SK-N-SH (cell line): ENCODE measurements at regions not wholly inside any gene's neighbourhood (a gene's known extent, or its start where the extent isn't known, plus 50 kb on each side); places are given as distances from the start of the nearest gene placed in this dataset.

Experiments used
- CTCF ChIA-PET: fragments of 300-600, 350-600 bp; formaldehyde crosslinking; extraction: SDS; loops from one replicate; lab custom pipeline; 2021; lab: Yijun Ruan, JAX
- POLR2A ChIA-PET: fragments of 350-600 bp; sonication (Branson Sonifier 250); formaldehyde crosslinking; extraction: SDS; loops from one replicate; lab custom pipeline; 2020; ENCODE audit warnings: antibody characterized with exemption, inconsistent platforms; lab: Yijun Ruan, JAX
- DNase-seq: peaks from one replicate; pipeline ENCODE4 v3.0.0; 2012
- H2AFZ ChIP-seq: fragments of 200-600 bp; sonication (generic); 2 replicates; pipeline ENCODE4 v1.8.1; 2016; ENCODE audit warnings: antibody characterized with exemption, mild to moderate bottlenecking, low read depth
- H3F3A ChIP-seq: fragments of 200-600 bp; sonication (generic); replicated peaks from 2 replicates; pipeline ENCODE3; 2016; ENCODE audit warnings: antibody characterized with exemption, mild to moderate bottlenecking; ENCODE audit not compliant: insufficient read depth
- H3K27ac ChIP-seq, 2 experiments: fragments of 200-500 bp in 1 of 2; fragments of 200-600 bp in 1 of 2; sonication (Bioruptor generic) in 1 of 2; sonication (generic), shearing (Covaris generic) in 1 of 2; 2 replicates each; pipeline versions ENCODE4 v1.5.1 to v1.6.1; 2014 to 2016; ENCODE audit warnings: low read depth in 2 of 2, inconsistent platforms in 1 of 2, low read length in 1 of 2, mild to moderate bottlenecking in 1 of 2, mixed read lengths in 1 of 2
- H3K27me3 ChIP-seq: fragments of 200-600 bp; sonication (generic), shearing (Covaris generic); 2 replicates; pipeline ENCODE4 v1.6.1; 2016; ENCODE audit warnings: mixed run types; ENCODE audit not compliant: insufficient read depth
- H3K36me3 ChIP-seq, 2 experiments: fragments of 200-500 bp in 1 of 2; fragments of 200-600 bp in 1 of 2; sonication (Bioruptor generic) in 1 of 2; sonication (generic) in 1 of 2; replicated peaks in 1 of 2; 2 replicates each; pipeline versions ENCODE3 to v1.5.1; 2014 to 2016; ENCODE audit warnings: low read length in 1 of 2, mild to moderate bottlenecking in 1 of 2; ENCODE audit not compliant: insufficient read depth in 2 of 2, control insufficient read depth in 1 of 2
- H3K4me1 ChIP-seq, 2 experiments: fragments of 200-500 bp in 1 of 2; fragments of 200-600 bp in 1 of 2; sonication (Bioruptor generic) in 1 of 2; sonication (generic), shearing (Covaris generic) in 1 of 2; 2 replicates each; pipeline versions ENCODE4 v1.5.1 to v1.6.1; 2014 to 2016; ENCODE audit warnings: low read depth in 1 of 2, low read length in 1 of 2, mixed run types in 1 of 2; ENCODE audit not compliant: insufficient read depth in 2 of 2, control insufficient read depth in 1 of 2
- H3K4me2 ChIP-seq: fragments of 200-600 bp; sonication (generic), shearing (Covaris generic); 2 replicates; pipeline ENCODE4 v1.6.1; 2017; ENCODE audit warnings: mixed run types
- H3K4me3 ChIP-seq, 2 experiments: fragments of 200-500 bp in 1 of 2; fragments of 200-600 bp in 1 of 2; sonication (Bioruptor generic) in 1 of 2; sonication (generic), shearing (Covaris generic) in 1 of 2; 2 replicates each; pipeline versions ENCODE4 v1.5.1 to v1.8.1; 2014 to 2016; ENCODE audit warnings: low read depth in 2 of 2, inconsistent platforms in 1 of 2, low read length in 1 of 2, mild to moderate bottlenecking in 1 of 2, mixed read lengths in 1 of 2, moderate library complexity in 1 of 2
- H3K79me2 ChIP-seq: fragments of 200-600 bp; sonication (generic); 2 replicates; pipeline ENCODE4 v1.8.1; 2017; ENCODE audit warnings: mild to moderate bottlenecking; ENCODE audit not compliant: insufficient read depth
- H3K9ac ChIP-seq: fragments of 200-600 bp; sonication (generic); 2 replicates; pipeline ENCODE4 v1.6.1; 2017; ENCODE audit warnings: mixed run types
- H3K9me2 ChIP-seq: fragments of 200-600 bp; sonication (generic); 2 replicates; pipeline ENCODE4 v1.6.1; 2017; ENCODE audit warnings: mixed run types
- H3K9me3 ChIP-seq: fragments of 200-600 bp; sonication (generic); 2 replicates; pipeline ENCODE4 v1.6.1; 2017; ENCODE audit warnings: mixed run types, mild to moderate bottlenecking, moderate library complexity
- H4K20me1 ChIP-seq: fragments of 200-600 bp; sonication (generic); 2 replicates; pipeline ENCODE4 v1.6.1; 2017; ENCODE audit warnings: mild to moderate bottlenecking, mixed run types; ENCODE audit not compliant: insufficient read depth
- CHD2 ChIP-seq: fragments of 150-350 bp; IDR thresholded peaks from 2 replicates; pipeline ENCODE4 v1.6.1; 2018; ENCODE audit warnings: low read length; ENCODE audit not compliant: partially characterized antibody
- ELF1 ChIP-seq: IDR thresholded peaks from 2 replicates; pipeline ENCODE4 v1.4.0; 2012
- EP300 ChIP-seq, 2 experiments: IDR thresholded peaks; 2 replicates each; pipeline versions ENCODE4 v1.4.0 to v1.6.1; 2012; ENCODE audit warnings: borderline replicate concordance in 1 of 2, low read depth in 1 of 2, low read length in 1 of 2
- FOSL2 ChIP-seq: IDR thresholded peaks from 2 replicates; pipeline ENCODE4 v1.4.0; 2012; ENCODE audit warnings: low read depth, mild to moderate bottlenecking, moderate library complexity, borderline replicate concordance
- FOXJ3 ChIP-seq: sonication (generic); formaldehyde crosslinking; IDR thresholded peaks from 2 replicates; pipeline ENCODE4 v1.5.1; 2020; ENCODE audit warnings: mild to moderate bottlenecking, missing genetic modification reagents
- FOXM1 ChIP-seq: IDR thresholded peaks from 2 replicates; pipeline ENCODE4 v1.4.0; 2012; ENCODE audit warnings: low read depth, mild to moderate bottlenecking
- GABPA ChIP-seq: IDR thresholded peaks from 2 replicates; pipeline ENCODE4 v1.4.0; 2012; ENCODE audit warnings: low read depth, mild to moderate bottlenecking
- GATA2 ChIP-seq: sonication (generic); formaldehyde crosslinking; IDR thresholded peaks from 2 replicates; pipeline ENCODE4 v1.5.0; 2020; ENCODE audit warnings: mild to moderate bottlenecking, missing genetic modification reagents
- NFIC ChIP-seq: IDR thresholded peaks from 2 replicates; pipeline ENCODE4 v1.4.0; 2012; ENCODE audit warnings: borderline replicate concordance
- POLR2AphosphoS5 ChIP-seq: IDR thresholded peaks from 2 replicates; pipeline ENCODE4 v1.6.1; 2012; ENCODE audit warnings: low read depth, low read length
- RCOR1 ChIP-seq: fragments of 150-350 bp; IDR thresholded peaks from 2 replicates; pipeline ENCODE4 v1.6.1; 2017; ENCODE audit warnings: antibody characterized with exemption, low read length
- REST ChIP-seq: IDR thresholded peaks from 2 replicates; pipeline ENCODE4 v1.6.1; 2012; ENCODE audit warnings: mild to moderate bottlenecking, low read depth, low read length, moderate library complexity
- RFX5 ChIP-seq: IDR thresholded peaks from 2 replicates; pipeline ENCODE4 v1.6.1; 2012; ENCODE audit warnings: mild to moderate bottlenecking, improper control_type of control experiment, low read length
- SIN3A ChIP-seq: IDR thresholded peaks from 2 replicates; pipeline ENCODE4 v1.6.1; 2012; ENCODE audit warnings: low read depth, mild to moderate bottlenecking, low read length, moderate library complexity, borderline replicate concordance
- SMC3 ChIP-seq: IDR thresholded peaks from 2 replicates; pipeline ENCODE4 v1.6.1; 2012; ENCODE audit warnings: low read depth, low read length, improper control_type of control experiment
- TAF1 ChIP-seq: IDR thresholded peaks from 2 replicates; pipeline ENCODE4 v1.6.1; 2012; ENCODE audit warnings: low read depth, mild to moderate bottlenecking, low read length, moderate library complexity, borderline replicate concordance
- TEAD4 ChIP-seq: IDR thresholded peaks from 2 replicates; pipeline ENCODE4 v1.4.0; 2012; ENCODE audit warnings: mild to moderate bottlenecking, borderline replicate concordance; ENCODE audit not compliant: insufficient read depth
- USF1 ChIP-seq: IDR thresholded peaks from 2 replicates; pipeline ENCODE4 v1.4.0; 2012; ENCODE audit warnings: low read depth, borderline replicate concordance
- USF2 ChIP-seq: fragments of 150-350 bp; IDR thresholded peaks from 2 replicates; pipeline ENCODE4 v1.6.1; 2017; ENCODE audit warnings: antibody characterized with exemption, low read length, low read depth, borderline replicate concordance
- ZBTB33 ChIP-seq: IDR thresholded peaks from 2 replicates; pipeline ENCODE4 v1.4.0; 2012; ENCODE audit warnings: low read depth, borderline replicate concordance
- WGBS: methylation state at CpG from one replicate; pipeline ENCODE4 v1.1.6; 2017; ENCODE audit warnings: low lambda C conversion rate; 5-methylcytosine and 5-hydroxymethylcytosine counted together

- Histone ChIP-seq H3K27me3 (no peaks in the 10 kb centered on the region), H3F3A (no peaks in the 10 kb centered on the region), H3K9me2 (no peaks in the 10 kb centered on the region), H3K9me3 (no peaks in the 10 kb centered on the region), H2AFZ (no peak overlapping the region), H3K4me2 (no peak overlapping the region), H3K4me1 (no peaks in the 10 kb centered on the region), H4K20me1 (no peaks in the 10 kb centered on the region), H3K36me3 (no peaks in the 10 kb centered on the region), H3K9ac (no peak overlapping the region), H3K4me3 (no peak overlapping the region), H3K79me2 (no peaks in the 10 kb centered on the region), H3K27ac (no peak overlapping the region)
- POLR2A ChIA-PET: no interaction called here
- DNase-seq: no peak
- 51% methylated on average over 7 of the region's 7 CpGs for WGBS
- TF ChIP-seq ELF1: no peak
- no peak for TF ChIP-seq CHD2
- no peak for TF ChIP-seq USF1
- TF ChIP-seq TEAD4: no peak
- no peak for TF ChIP-seq GABPA
- TF ChIP-seq FOSL2: no peak
- no peak for TF ChIP-seq POLR2AphosphoS5
- TF ChIP-seq TAF1: no peak
- no peak for TF ChIP-seq REST
- TF ChIP-seq USF2: no peak
- no peak for TF ChIP-seq SMC3
- TF ChIP-seq ZBTB33: no peak
- no peak for TF ChIP-seq SIN3A
- TF ChIP-seq RFX5: no peak
- no peak for TF ChIP-seq EP300 (IDR thresholded peaks at IDR 0.05; ENCODE audit: borderline replicate concordance in 1 of 2, low read depth in 1 of 2, low read length in 1 of 2)
- TF ChIP-seq NFIC: no peak
- no peak for TF ChIP-seq FOXJ3 (CRISPR knock-in tag)
- no peak for TF ChIP-seq RCOR1
- TF ChIP-seq GATA2 (CRISPR knock-in tag): no peak
- TF ChIP-seq FOXM1: no peak
- CTCF ChIA-PET: no interaction called here
Observed at GRCh38 chr10:2813693-2814092, 253.7 kb upstream of the PFKP start.
